ENCODE measurements at regions not wholly inside any gene's neighbourhood (a gene's known extent, or its start where the extent isn't known, plus 50 kb on each side); places are given as distances from the start of the nearest gene placed in this dataset.

DNA sequence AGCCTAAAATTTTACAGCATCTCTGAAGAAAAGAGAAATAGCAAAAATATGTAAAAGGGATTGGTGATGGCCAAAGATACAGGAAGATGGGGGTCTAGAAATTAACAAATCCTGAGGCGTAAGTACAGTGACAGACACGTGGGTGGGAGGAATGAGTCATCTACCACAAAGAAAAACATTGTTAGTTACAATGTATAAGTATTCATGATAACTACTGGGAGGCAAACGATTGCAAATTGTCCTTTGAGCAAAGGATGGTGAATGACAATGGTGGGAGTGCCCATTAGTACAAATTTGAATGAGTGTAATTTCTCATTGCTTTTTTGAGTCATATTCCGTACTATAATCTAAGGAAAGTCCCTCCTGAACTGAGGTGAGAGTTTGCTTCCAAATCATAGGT is 809.0 kb upstream of the FAM98A start:
- DNase-seq (ENCODE audit: low read depth, low spot score), result no peak
- Histone ChIP-seq H3K27me3 (ENCODE audit: control insufficient read depth, insufficient read depth, low read length) (no peaks in the 10 kb centered on the region), H3K27ac (ENCODE audit: low read length) (no peak overlapping the region), H3K9me3 (ENCODE audit: control insufficient read depth, insufficient read depth, low read length) (no peaks in the 10 kb centered on the region), H3K4me3 (ENCODE audit: low read length) (no peak overlapping the region), H3K36me3 (ENCODE audit: control insufficient read depth, insufficient read depth, low read length) (no peaks in the 10 kb centered on the region; the same call in 1 of the 2 replicates), H3K4me1 (ENCODE audit: control insufficient read depth, insufficient read depth, low read length) (peaks cover 2% of the 10 kb centered on the region; the same call in 1 of the 2 replicates)
- no CpG with 5 or more reads among the region's 4 CpGs for WGBS (ENCODE audit: insufficient coverage, insufficient read length)

DNA sequence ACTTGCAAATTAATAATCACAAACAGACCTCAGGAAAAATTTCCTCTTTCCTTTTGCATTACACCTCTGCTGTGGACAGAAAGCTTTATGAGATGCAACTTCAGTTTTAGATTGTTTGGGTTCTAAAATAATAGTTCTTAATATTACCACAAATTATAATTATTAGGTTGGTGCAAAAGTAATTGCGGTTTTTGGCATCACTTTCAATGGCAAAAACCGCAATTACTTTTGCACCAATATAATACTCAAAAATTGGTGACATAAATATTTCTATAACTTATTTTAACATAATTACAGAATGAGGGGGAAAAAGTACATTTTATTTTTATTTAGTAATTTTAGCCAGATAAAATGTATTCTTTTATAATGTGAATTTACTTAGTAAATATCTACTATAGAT is 804.4 kb upstream of the FAM98A start:
- Histone ChIP-seq H3K4me3 (ENCODE audit: low read length) (no peak overlapping the region), H3K27me3 (ENCODE audit: control insufficient read depth, insufficient read depth, low read length) (no peaks in the 10 kb centered on the region), H3K9me3 (ENCODE audit: control insufficient read depth, insufficient read depth, low read length) (no peaks in the 10 kb centered on the region), H3K4me1 (ENCODE audit: control insufficient read depth, insufficient read depth, low read length) (peaks cover 2% of the 10 kb centered on the region; the same call in 1 of the 2 replicates), H3K36me3 (ENCODE audit: control insufficient read depth, insufficient read depth, low read length) (no peaks in the 10 kb centered on the region; the same call in 1 of the 2 replicates), H3K27ac (ENCODE audit: low read length) (no peak overlapping the region)
- no CpG with 5 or more reads among the region's 2 CpGs for WGBS (ENCODE audit: insufficient coverage, insufficient read length)
- no peak for DNase-seq (ENCODE audit: low read depth, low spot score)

DNA sequence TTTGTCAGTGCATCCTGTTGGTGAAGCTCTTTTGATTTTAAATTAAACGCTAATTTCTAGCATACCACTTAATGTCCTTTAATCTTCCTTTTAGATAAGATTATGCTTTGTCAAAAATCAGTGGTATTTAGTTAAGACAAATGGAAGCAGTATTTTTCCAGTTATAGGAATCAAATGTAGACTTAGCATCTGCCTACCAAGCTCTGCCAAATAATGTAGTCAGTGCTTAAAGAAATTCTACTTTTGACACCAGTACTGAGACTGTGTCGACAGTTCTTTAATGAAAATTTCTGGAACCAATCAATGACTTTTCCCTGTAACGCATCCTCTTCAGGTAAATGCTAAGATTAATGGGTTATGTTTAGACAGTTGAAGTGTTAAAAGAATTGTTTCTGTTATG is 803.3 kb upstream of the FAM98A start:
- no CpG with 5 or more reads among the region's 3 CpGs for WGBS (ENCODE audit: insufficient coverage, insufficient read length)
- no peaks in the 10 kb centered on the region for H3K9me3 ChIP-seq (ENCODE audit: control insufficient read depth, insufficient read depth, low read length)

DNA sequence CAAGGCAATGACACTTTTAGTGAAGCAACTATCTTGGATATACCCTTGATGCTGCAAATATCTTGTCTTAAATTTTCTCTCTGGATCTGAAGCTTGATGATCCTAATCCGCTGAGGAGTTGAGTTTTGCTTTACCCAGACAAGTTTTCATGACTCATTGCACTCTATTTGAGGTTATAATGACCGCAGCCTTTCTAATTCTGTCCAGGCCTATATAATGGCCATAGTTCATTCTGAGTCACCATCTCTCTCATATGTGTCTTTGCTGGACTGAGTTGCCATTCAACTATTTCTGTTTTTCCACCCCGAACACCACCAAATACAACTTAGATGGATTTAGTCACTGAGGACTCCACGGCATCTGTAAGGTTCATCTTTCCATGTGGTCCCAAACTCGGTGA is 802.1 kb upstream of the FAM98A start:
- H3K9me3 ChIP-seq (ENCODE audit: control insufficient read depth, insufficient read depth, low read length), result no peaks in the 10 kb centered on the region
- H3K36me3 ChIP-seq (ENCODE audit: control insufficient read depth, insufficient read depth, low read length), result no peaks in the 10 kb centered on the region
- H3K4me1 ChIP-seq (ENCODE audit: control insufficient read depth, insufficient read depth, low read length), result no peaks in the 10 kb centered on the region
- no peak overlapping the region for H3K27ac ChIP-seq (ENCODE audit: low read length)
- DNase-seq (ENCODE audit: low read depth, low spot score), result no peak
- no peaks in the 10 kb centered on the region for H3K27me3 ChIP-seq (ENCODE audit: control insufficient read depth, insufficient read depth, low read length)
- H3K4me3 ChIP-seq (ENCODE audit: low read length), result no peak overlapping the region
- WGBS (ENCODE audit: insufficient coverage, insufficient read length), result no CpG with 5 or more reads among the region's 5 CpGs

More for the DNA sequence above, 803.3 kb upstream of the FAM98A start:
- Histone ChIP-seq H3K27me3 (ENCODE audit: control insufficient read depth, insufficient read depth, low read length) (no peaks in the 10 kb centered on the region), H3K4me1 (ENCODE audit: control insufficient read depth, insufficient read depth, low read length) (no peaks in the 10 kb centered on the region), H3K36me3 (ENCODE audit: control insufficient read depth, insufficient read depth, low read length) (no peaks in the 10 kb centered on the region), H3K27ac (ENCODE audit: low read length) (no peak overlapping the region), H3K4me3 (ENCODE audit: low read length) (no peak overlapping the region)
- no peak for DNase-seq (ENCODE audit: low read depth, low spot score)

DNA sequence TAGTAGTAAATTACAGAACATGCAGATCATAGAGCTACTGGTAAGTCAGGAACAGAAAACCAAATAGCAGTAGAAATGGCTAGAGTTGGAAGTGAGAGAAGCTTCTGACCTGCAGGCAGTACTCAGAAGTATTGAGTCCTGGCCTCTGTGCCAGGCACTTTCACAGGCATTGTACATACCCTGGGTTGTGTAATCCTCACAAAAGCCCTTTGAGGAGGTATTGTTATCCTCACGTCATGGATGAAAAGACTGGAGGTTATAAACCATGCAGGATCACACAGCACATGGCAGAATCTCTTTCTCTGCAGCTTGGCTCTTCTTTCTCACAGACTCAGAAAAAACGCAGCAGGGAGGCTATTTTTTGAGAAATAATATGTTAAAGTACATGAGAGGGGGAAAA is 789.3 kb upstream of the FAM98A start:
- H3K36me3 ChIP-seq (ENCODE audit: control insufficient read depth, insufficient read depth, low read length), result no peaks in the 10 kb centered on the region
- H3K4me3 ChIP-seq (ENCODE audit: low read length), result no peak overlapping the region
- no peaks in the 10 kb centered on the region for H3K27me3 ChIP-seq (ENCODE audit: control insufficient read depth, insufficient read depth, low read length)
- no peak overlapping the region for H3K27ac ChIP-seq (ENCODE audit: low read length)
- no CpG with 5 or more reads among the region's 2 CpGs for WGBS (ENCODE audit: insufficient coverage, insufficient read length)
- no peak for DNase-seq (ENCODE audit: low read depth, low spot score)
- H3K4me1 ChIP-seq (ENCODE audit: control insufficient read depth, insufficient read depth, low read length), result no peaks in the 10 kb centered on the region
- no peaks in the 10 kb centered on the region for H3K9me3 ChIP-seq (ENCODE audit: control insufficient read depth, insufficient read depth, low read length)

DNA sequence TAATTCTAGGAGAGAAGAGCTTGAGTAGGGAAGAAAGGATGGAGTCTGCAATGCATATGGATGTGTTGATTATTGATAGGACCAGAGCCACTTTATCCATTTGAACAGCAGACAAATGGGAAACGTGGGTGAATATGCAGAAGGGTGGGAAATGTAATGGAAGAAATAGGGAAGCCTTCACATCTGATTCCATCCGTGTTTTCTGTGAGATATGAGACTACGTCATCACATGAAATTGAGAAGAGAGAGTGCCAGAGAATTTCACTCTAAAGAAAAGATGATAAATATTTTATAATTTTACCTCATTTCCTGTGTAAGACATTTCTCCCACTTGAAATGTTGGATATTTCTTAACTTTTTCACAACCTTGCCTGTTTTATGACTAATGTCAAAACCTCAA is 788.4 kb upstream of the FAM98A start:
- no peaks in the 10 kb centered on the region for H3K36me3 ChIP-seq (ENCODE audit: control insufficient read depth, insufficient read depth, low read length)
- H3K4me1 ChIP-seq (ENCODE audit: control insufficient read depth, insufficient read depth, low read length), result no peaks in the 10 kb centered on the region
- no CpG with 5 or more reads among the region's 3 CpGs for WGBS (ENCODE audit: insufficient coverage, insufficient read length)
- DNase-seq (ENCODE audit: low read depth, low spot score), result no peak
- H3K27me3 ChIP-seq (ENCODE audit: control insufficient read depth, insufficient read depth, low read length), result no peaks in the 10 kb centered on the region
- H3K27ac ChIP-seq (ENCODE audit: low read length), result no peak overlapping the region
- no peak overlapping the region for H3K4me3 ChIP-seq (ENCODE audit: low read length)
- no peaks in the 10 kb centered on the region for H3K9me3 ChIP-seq (ENCODE audit: control insufficient read depth, insufficient read depth, low read length)

DNA sequence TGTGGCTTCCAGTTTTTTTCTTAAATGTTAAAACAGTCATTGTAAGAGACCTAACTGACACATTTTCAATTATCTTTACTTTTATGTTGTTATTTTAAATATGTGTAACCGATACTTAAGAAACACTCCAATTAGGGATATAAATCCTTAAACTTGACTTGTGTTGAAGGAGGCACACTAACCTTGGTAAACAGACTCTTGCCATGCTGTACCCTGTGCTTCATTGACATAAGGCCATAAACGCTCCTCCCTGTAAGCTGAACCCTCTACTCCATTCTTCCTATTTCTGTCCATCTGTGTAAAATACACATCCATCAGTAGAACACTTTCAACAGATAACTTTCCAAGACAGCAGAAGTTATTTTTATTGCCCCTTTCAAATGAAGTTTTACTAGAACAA is 780.5 kb upstream of the FAM98A start:
- no peak for DNase-seq (ENCODE audit: low read depth, low spot score)
- WGBS (ENCODE audit: insufficient coverage, insufficient read length), result no CpG with 5 or more reads among the region's 2 CpGs
- Histone ChIP-seq H3K36me3 (ENCODE audit: control insufficient read depth, insufficient read depth, low read length) (no peaks in the 10 kb centered on the region), H3K4me1 (ENCODE audit: control insufficient read depth, insufficient read depth, low read length) (no peaks in the 10 kb centered on the region), H3K9me3 (ENCODE audit: control insufficient read depth, insufficient read depth, low read length) (no peaks in the 10 kb centered on the region), H3K27ac (ENCODE audit: low read length) (no peak overlapping the region), H3K27me3 (ENCODE audit: control insufficient read depth, insufficient read depth, low read length) (no peaks in the 10 kb centered on the region), H3K4me3 (ENCODE audit: low read length) (no peak overlapping the region)

DNA sequence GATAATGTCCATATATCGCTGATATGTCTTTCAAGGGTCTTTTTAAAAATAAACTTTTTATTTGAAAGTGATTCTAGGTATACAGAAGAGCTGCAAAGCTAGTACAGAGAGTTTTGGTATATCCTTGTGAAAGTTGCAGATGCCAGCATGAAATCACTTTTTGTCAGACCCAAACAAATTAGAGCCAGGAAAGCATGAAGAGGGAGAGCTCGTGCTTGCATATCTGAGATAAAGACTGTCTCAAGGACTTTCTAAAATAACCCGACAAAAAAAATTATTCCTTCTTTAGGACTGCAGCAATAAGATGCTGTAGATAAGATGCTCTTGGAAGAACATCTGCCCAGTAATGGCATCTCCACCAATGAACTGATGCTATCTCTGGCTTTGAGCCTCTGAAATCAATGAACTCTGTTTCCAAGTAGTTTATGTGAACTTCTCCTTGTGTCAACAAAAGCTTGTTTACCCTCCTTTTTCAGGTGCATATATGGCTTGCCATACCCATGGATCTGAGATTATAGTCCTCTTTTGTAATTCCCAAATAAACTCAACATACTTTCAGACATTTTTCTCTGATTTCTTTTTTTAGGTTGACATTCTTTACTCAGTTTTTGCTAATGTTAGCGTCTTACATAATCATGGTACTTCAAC is 774.6 kb upstream of the FAM98A start:
- Histone ChIP-seq H3K4me3 (ENCODE audit: low read length) (no peak overlapping the region), H3K36me3 (ENCODE audit: control insufficient read depth, insufficient read depth, low read length) (no peaks in the 10 kb centered on the region), H3K27ac (ENCODE audit: low read length) (no peak overlapping the region), H3K4me1 (ENCODE audit: control insufficient read depth, insufficient read depth, low read length) (no peaks in the 10 kb centered on the region), H3K9me3 (ENCODE audit: control insufficient read depth, insufficient read depth, low read length) (no peaks in the 10 kb centered on the region), H3K27me3 (ENCODE audit: control insufficient read depth, insufficient read depth, low read length) (no peaks in the 10 kb centered on the region)
- DNase-seq (ENCODE audit: low read depth, low spot score), result no peak
- no CpG with 5 or more reads among the region's 4 CpGs for WGBS (ENCODE audit: insufficient coverage, insufficient read length)

DNA sequence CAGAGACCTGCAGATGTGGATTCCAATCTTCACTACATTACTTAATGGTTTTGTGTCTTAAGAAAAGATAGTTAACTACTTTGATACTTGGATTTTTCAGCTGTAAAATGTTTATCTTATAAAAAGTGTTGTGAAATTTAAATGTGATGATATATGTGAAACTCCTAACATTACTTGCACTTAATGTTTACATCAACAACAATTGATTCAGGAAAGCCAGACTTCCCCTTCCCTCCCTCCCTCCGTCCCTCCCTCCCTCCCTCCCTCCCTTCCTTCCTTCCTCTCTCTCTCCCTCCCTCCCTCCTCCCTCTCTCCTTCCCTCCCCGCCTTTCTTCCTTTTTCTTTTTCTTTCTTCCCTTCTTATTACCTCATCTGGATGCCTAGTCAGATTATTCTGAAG is 773.9 kb upstream of the FAM98A start:
- H3K9me3 ChIP-seq (ENCODE audit: control insufficient read depth, insufficient read depth, low read length), result no peaks in the 10 kb centered on the region
- H3K27me3 ChIP-seq (ENCODE audit: control insufficient read depth, insufficient read depth, low read length), result no peaks in the 10 kb centered on the region
- H3K4me3 ChIP-seq (ENCODE audit: low read length), result no peak overlapping the region
- no peaks in the 10 kb centered on the region for H3K36me3 ChIP-seq (ENCODE audit: control insufficient read depth, insufficient read depth, low read length)
- DNase-seq (ENCODE audit: low read depth, low spot score), result no peak
- no CpG with 5 or more reads among the region's 2 CpGs for WGBS (ENCODE audit: insufficient coverage, insufficient read length)
- no peak overlapping the region for H3K27ac ChIP-seq (ENCODE audit: low read length)
- H3K4me1 ChIP-seq (ENCODE audit: control insufficient read depth, insufficient read depth, low read length), result no peaks in the 10 kb centered on the region

DNA sequence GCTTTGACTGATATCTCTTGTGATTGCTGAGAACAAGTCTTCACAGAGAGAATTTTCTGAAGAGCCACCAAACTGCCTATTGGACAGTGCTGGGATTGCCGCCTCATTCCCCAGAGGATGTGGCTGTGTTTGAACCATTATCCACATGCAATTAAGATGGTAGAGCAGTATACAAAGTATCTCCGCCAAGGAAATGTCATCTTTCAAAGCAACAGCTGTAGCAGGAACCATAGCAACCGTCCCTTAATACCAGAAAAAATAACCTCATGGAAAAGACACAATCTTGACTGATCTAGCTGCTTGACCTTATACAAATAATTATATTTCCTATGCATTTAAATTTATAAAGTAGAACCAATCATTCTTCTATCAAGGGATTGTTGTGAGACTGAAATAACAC is 772.6 kb upstream of the FAM98A start:
- no peaks in the 10 kb centered on the region for H3K36me3 ChIP-seq (ENCODE audit: control insufficient read depth, insufficient read depth, low read length)
- WGBS (ENCODE audit: insufficient coverage, insufficient read length), result no CpG with 5 or more reads among the region's 3 CpGs
- DNase-seq (ENCODE audit: low read depth, low spot score), result no peak
- H3K27ac ChIP-seq (ENCODE audit: low read length), result no peak overlapping the region
- no peaks in the 10 kb centered on the region for H3K9me3 ChIP-seq (ENCODE audit: control insufficient read depth, insufficient read depth, low read length)
- H3K4me1 ChIP-seq (ENCODE audit: control insufficient read depth, insufficient read depth, low read length), result no peaks in the 10 kb centered on the region
- H3K4me3 ChIP-seq (ENCODE audit: low read length), result no peak overlapping the region
- no peaks in the 10 kb centered on the region for H3K27me3 ChIP-seq (ENCODE audit: control insufficient read depth, insufficient read depth, low read length)

DNA sequence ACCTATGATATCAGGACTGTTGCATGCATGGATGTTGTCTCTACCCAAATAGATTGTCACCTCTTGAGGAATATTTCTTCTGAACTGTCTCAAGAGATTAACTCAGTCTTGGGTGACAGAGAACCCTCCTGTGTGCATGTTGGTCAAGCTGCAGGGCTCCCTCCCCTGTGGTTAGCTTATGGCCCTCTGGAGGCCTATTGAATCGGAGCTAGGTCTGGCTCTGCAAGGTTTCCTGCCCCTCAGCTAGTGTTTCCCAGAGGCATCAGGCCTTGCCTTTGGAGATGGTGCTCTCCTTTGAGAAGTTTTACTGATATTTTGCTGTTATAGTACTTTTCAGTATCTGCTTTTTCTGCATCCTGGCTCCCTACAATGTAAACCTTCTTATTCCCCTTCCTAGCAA is 769.2 kb upstream of the FAM98A start:
- Histone ChIP-seq H3K27me3 (ENCODE audit: control insufficient read depth, insufficient read depth, low read length) (no peaks in the 10 kb centered on the region), H3K36me3 (ENCODE audit: control insufficient read depth, insufficient read depth, low read length) (no peaks in the 10 kb centered on the region), H3K4me3 (ENCODE audit: low read length) (no peak overlapping the region), H3K27ac (ENCODE audit: low read length) (no peak overlapping the region), H3K9me3 (ENCODE audit: control insufficient read depth, insufficient read depth, low read length) (no peaks in the 10 kb centered on the region), H3K4me1 (ENCODE audit: control insufficient read depth, insufficient read depth, low read length) (peaks cover 2% of the 10 kb centered on the region; the same call in 1 of the 2 replicates)
- no peak for DNase-seq (ENCODE audit: low read depth, low spot score)
- no CpG with 5 or more reads among the region's 1 CpG for WGBS (ENCODE audit: insufficient coverage, insufficient read length)

Data from iPS DF 6.9 (cell line).